ENCODE measurements at regions not wholly inside any gene's neighbourhood (a gene's known extent, or its start where the extent isn't known, plus 50 kb on each side); places are given as distances from the start of the nearest gene placed in this dataset.

- TF ChIP-seq, protein P1, sequence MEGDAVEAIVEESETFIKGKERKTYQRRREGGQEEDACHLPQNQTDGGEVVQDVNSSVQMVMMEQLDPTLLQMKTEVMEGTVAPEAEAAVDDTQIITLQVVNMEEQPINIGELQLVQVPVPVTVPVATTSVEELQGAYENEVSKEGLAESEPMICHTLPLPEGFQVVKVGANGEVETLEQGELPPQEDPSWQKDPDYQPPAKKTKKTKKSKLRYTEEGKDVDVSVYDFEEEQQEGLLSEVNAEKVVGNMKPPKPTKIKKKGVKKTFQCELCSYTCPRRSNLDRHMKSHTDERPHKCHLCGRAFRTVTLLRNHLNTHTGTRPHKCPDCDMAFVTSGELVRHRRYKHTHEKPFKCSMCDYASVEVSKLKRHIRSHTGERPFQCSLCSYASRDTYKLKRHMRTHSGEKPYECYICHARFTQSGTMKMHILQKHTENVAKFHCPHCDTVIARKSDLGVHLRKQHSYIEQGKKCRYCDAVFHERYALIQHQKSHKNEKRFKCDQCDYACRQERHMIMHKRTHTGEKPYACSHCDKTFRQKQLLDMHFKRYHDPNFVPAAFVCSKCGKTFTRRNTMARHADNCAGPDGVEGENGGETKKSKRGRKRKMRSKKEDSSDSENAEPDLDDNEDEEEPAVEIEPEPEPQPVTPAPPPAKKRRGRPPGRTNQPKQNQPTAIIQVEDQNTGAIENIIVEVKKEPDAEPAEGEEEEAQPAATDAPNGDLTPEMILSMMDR (conservative IDR thresholded peaks at IDR 0.05 in 1 of 2, IDR thresholded peaks at IDR 0.05 in 1 of 2; ENCODE audit: extremely low read depth in 1 of 2, insufficient read depth in 1 of 2, low read depth in 1 of 2, low read length in 2 of 2) = no peak
- no peak for TF ChIP-seq EZH2 (IDR thresholded peaks at IDR 0.05; ENCODE audit: borderline replicate concordance, low read length)
Measured at GRCh38 chr6:37114612-37115011, 55.3 kb upstream of the PIM1 start.

Data from mammary epithelial cell (primary cell).